Neural cell (in vitro differentiated cells): ENCODE measurements at regions not wholly inside any gene's neighbourhood (a gene's known extent, or its start where the extent isn't known, plus 50 kb on each side); places are given as distances from the start of the nearest gene placed in this dataset.

Source experiments
- H2AFZ ChIP-seq: fragments of 200-600, 300-800 bp; sonication (generic), shearing (Covaris generic); 2 replicates; pipeline ENCODE4 v1.6.0; 2014; ENCODE audit warnings: low read depth, mild to moderate bottlenecking, antibody characterized with exemption, low read length, moderate library complexity
- H3F3A ChIP-seq: fragments of 200-600 bp; shearing (Covaris generic); 2 replicates; pipeline ENCODE4 v1.6.1; 2016; ENCODE audit warnings: mild to moderate bottlenecking, moderate library complexity, mixed read lengths, antibody characterized with exemption, low read length; ENCODE audit not compliant: insufficient read depth, poor library complexity, severe bottlenecking
- H3K27ac ChIP-seq: fragments of 200-600, 300-800 bp; sonication (generic), shearing (Covaris generic); 2 replicates; pipeline ENCODE4 v1.5.1; 2014; ENCODE audit warnings: mild to moderate bottlenecking, low read length, moderate library complexity
- H3K27me3 ChIP-seq: fragments of 300-800, 200-600 bp; sonication (generic), shearing (Covaris generic); 2 replicates; pipeline ENCODE4 v1.6.0; 2014; ENCODE audit warnings: mild to moderate bottlenecking, low read depth, low read length, moderate library complexity; ENCODE audit not compliant: insufficient read depth
- H3K36me3 ChIP-seq: fragments of 300-800, 200-600 bp; sonication (generic), shearing (Covaris generic); 2 replicates; pipeline ENCODE4 v1.5.1; 2014; ENCODE audit warnings: mild to moderate bottlenecking, antibody characterized with exemption, low read length, moderate library complexity; ENCODE audit not compliant: insufficient read depth
- H3K4me2 ChIP-seq: fragments of 300-800, 200-600 bp; sonication (generic), shearing (Covaris generic); 2 replicates; pipeline ENCODE4 v1.6.0; 2014; ENCODE audit warnings: mild to moderate bottlenecking, low read length
- H3K4me3 ChIP-seq: fragments of 300-800, 200-600 bp; sonication (generic), shearing (Covaris generic); 2 replicates; pipeline ENCODE4 v1.5.1; 2014; ENCODE audit warnings: mild to moderate bottlenecking, low read length, moderate library complexity
- H3K79me2 ChIP-seq: fragments of 200-600 bp; shearing (Covaris generic); replicated peaks from 2 replicates; pipeline ENCODE4 v1.6.0; 2014; ENCODE audit warnings: mild to moderate bottlenecking, low read length, moderate library complexity; ENCODE audit not compliant: insufficient read depth
- H3K9ac ChIP-seq: fragments of 300-800, 200-600 bp; sonication (generic), shearing (Covaris generic); 2 replicates; pipeline ENCODE4 v1.6.1; 2016; ENCODE audit warnings: mild to moderate bottlenecking, low read length, mixed read lengths
- H3K9me2 ChIP-seq: fragments of 200-600 bp; shearing (Covaris generic); 2 replicates; pipeline ENCODE4 v1.6.1; 2016; ENCODE audit warnings: mild to moderate bottlenecking, low read length, mixed read lengths; ENCODE audit not compliant: insufficient read depth
- H3K9me3 ChIP-seq: fragments of 200-600, 300-800 bp; sonication (generic), shearing (Covaris generic); 2 replicates; pipeline ENCODE4 v1.6.1; 2016; ENCODE audit warnings: mild to moderate bottlenecking, mixed run types, low read length, moderate library complexity, mixed read lengths
- H4K20me1 ChIP-seq: fragments of 200-600 bp; shearing (Covaris generic); 2 replicates; pipeline ENCODE4 v1.6.1; 2016; ENCODE audit warnings: mild to moderate bottlenecking, mixed run types; ENCODE audit not compliant: insufficient read depth
- CTCF ChIP-seq: fragments of 450-650 bp; IDR thresholded peaks from 2 replicates; pipeline ENCODE4 v1.5.1; 2014; ENCODE audit warnings: antibody characterized with exemption, mild to moderate bottlenecking, moderate library complexity; ENCODE audit not compliant: poor library complexity, severe bottlenecking
- EP300 ChIP-seq: fragments of 450-650 bp; conservative IDR thresholded peaks from 2 replicates; pipeline ENCODE4 v1.6.1; 2014; ENCODE audit warnings: antibody characterized with exemption, mild to moderate bottlenecking, moderate library complexity; ENCODE audit not compliant: poor library complexity, severe bottlenecking
- EZH2 ChIP-seq: fragments of 200-600, 300-800 bp; shearing (Covaris generic), sonication (generic); IDR thresholded peaks from 2 replicates; pipeline ENCODE4 v1.6.1; 2014; ENCODE audit warnings: antibody characterized with exemption, low read length, borderline replicate concordance, mild to moderate bottlenecking; ENCODE audit not compliant: insufficient read depth, poor library complexity, severe bottlenecking
- MXI1 ChIP-seq: fragments of 450-650 bp; conservative IDR thresholded peaks from 2 replicates; pipeline ENCODE4 v1.6.1; 2014; ENCODE audit warnings: antibody characterized with exemption, mild to moderate bottlenecking; ENCODE audit not compliant: poor library complexity, severe bottlenecking
- POLR2AphosphoS5 ChIP-seq: IDR thresholded peaks from 2 replicates; pipeline ENCODE4 v1.6.1; 2012
- RAD21 ChIP-seq: fragments of 450-650 bp; conservative IDR thresholded peaks from 2 replicates; pipeline ENCODE4 v1.6.1; 2014; ENCODE audit warnings: antibody characterized with exemption, mild to moderate bottlenecking, moderate library complexity
- SMC3 ChIP-seq: fragments of 450-650 bp; conservative IDR thresholded peaks from 2 replicates; pipeline ENCODE4 v1.6.1; 2014; ENCODE audit warnings: antibody characterized with exemption, mild to moderate bottlenecking, moderate library complexity; ENCODE audit not compliant: poor library complexity
- TAF1 ChIP-seq: IDR thresholded peaks from 2 replicates; pipeline ENCODE4 v1.6.1; 2012; ENCODE audit warnings: low read depth
- TF ChIP-seq, protein P1 (sequence below): IDR thresholded peaks from 2 replicates; pipeline ENCODE4 v1.6.1; 2012; ENCODE audit warnings: borderline replicate concordance

DNA sequence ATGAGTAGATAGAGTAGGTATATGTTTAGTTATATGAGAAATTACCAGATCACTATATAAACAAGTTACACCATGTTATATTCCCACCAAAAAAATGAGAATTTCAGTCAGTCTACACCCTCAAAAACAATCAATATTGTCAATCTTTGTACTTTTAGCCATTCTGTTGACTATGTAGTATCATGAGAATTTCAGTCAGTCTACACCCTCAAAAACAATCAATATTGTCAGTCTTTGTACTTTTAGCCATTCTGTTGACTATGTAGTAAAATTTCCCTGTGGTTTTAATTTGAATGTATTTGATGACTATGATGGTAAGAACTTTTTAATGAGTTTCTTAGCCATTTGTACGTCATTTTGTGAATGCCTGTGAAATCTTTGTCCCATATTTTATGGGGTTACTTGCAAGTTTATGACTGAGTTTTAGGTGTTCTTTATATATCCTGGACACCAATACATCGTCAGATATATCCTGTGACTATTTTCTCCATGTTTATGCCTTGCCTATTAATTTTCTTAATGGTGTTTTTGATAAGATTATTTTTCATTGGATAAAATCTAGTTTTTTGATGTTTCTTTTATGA lies 528.4 kb upstream of the SPHKAP start:
- Histone ChIP-seq H2AFZ (no peak overlapping the region), H3K4me3 (no peak overlapping the region), H3F3A (peaks cover 5% of the 10 kb centered on the region), H4K20me1 (no peaks in the 10 kb centered on the region), H3K9me2 (no peaks in the 10 kb centered on the region), H3K79me2 (no peaks in the 10 kb centered on the region), H3K27ac (no peak overlapping the region), H3K4me2 (no peak overlapping the region), H3K27me3 (no peaks in the 10 kb centered on the region), H3K9ac (no peak overlapping the region), H3K36me3 (no peaks in the 10 kb centered on the region), H3K9me3 (no peaks in the 10 kb centered on the region)
- TF ChIP-seq MXI1 (no peak), RAD21 (no peak), EZH2 (no peak), CTCF (no peak), SMC3 (no peak), TAF1 (no peak), EP300 (no peak), POLR2AphosphoS5 (no peak)
- TF ChIP-seq, protein P1, sequence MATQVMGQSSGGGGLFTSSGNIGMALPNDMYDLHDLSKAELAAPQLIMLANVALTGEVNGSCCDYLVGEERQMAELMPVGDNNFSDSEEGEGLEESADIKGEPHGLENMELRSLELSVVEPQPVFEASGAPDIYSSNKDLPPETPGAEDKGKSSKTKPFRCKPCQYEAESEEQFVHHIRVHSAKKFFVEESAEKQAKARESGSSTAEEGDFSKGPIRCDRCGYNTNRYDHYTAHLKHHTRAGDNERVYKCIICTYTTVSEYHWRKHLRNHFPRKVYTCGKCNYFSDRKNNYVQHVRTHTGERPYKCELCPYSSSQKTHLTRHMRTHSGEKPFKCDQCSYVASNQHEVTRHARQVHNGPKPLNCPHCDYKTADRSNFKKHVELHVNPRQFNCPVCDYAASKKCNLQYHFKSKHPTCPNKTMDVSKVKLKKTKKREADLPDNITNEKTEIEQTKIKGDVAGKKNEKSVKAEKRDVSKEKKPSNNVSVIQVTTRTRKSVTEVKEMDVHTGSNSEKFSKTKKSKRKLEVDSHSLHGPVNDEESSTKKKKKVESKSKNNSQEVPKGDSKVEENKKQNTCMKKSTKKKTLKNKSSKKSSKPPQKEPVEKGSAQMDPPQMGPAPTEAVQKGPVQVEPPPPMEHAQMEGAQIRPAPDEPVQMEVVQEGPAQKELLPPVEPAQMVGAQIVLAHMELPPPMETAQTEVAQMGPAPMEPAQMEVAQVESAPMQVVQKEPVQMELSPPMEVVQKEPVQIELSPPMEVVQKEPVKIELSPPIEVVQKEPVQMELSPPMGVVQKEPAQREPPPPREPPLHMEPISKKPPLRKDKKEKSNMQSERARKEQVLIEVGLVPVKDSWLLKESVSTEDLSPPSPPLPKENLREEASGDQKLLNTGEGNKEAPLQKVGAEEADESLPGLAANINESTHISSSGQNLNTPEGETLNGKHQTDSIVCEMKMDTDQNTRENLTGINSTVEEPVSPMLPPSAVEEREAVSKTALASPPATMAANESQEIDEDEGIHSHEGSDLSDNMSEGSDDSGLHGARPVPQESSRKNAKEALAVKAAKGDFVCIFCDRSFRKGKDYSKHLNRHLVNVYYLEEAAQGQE, result no peak

DNA sequence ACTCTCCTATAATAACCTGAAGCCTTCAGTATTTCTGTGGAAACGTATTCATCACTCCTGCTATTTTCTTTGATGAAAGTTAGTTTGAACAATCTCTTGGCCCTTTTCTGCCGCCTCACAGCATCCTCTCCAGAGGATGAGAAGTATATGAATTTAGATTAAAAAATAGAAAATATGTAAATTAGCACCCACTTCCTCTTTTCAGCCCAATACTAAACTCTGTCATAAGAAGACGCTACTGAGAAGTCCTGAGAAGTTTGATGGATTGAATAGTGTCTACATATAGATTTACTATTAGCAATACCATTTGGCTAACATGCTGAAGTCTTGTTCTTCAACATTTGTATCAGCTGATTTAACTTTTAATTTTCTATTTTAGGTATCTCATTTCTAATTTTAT lies 526.4 kb upstream of the SPHKAP start:
- H3K4me3 ChIP-seq, result no peak overlapping the region
- no peaks in the 10 kb centered on the region for H4K20me1 ChIP-seq
- H3K9ac ChIP-seq, result no peak overlapping the region
- H3K27ac ChIP-seq, result no peak overlapping the region
- no peaks in the 10 kb centered on the region for H3K9me3 ChIP-seq
- H3K36me3 ChIP-seq, result no peaks in the 10 kb centered on the region
- no peaks in the 10 kb centered on the region for H3K79me2 ChIP-seq
- H3F3A ChIP-seq, result peaks cover 5% of the 10 kb centered on the region
- H3K9me2 ChIP-seq, result no peaks in the 10 kb centered on the region
- H3K4me2 ChIP-seq, result no peak overlapping the region
- no peak for TF ChIP-seq EP300
- TF ChIP-seq, protein P1, result no peak
- no peak for TF ChIP-seq SMC3
- no peak for TF ChIP-seq TAF1
- no peak for TF ChIP-seq CTCF
- TF ChIP-seq RAD21, result no peak
- no peak for TF ChIP-seq MXI1
- no peak for TF ChIP-seq EZH2
- TF ChIP-seq POLR2AphosphoS5, result no peak
- no peaks in the 10 kb centered on the region for H3K27me3 ChIP-seq
- no peak overlapping the region for H2AFZ ChIP-seq
